ENCODE measurements at regions not wholly inside any gene's neighbourhood (a gene's known extent, or its start where the extent isn't known, plus 50 kb on each side); places are given as distances from the start of the nearest gene placed in this dataset.

- H3K4me3 ChIP-seq (ENCODE audit: low read depth, low read length): no peak overlapping the region
- DNase-seq (ENCODE audit: low read depth): peak; percentile 5
- no peak for TF ChIP-seq CTCF (IDR thresholded peaks at IDR 0.05; ENCODE audit: insufficient read depth, low read length)
Observed at GRCh38 chr3:80244390-80244789, 476.6 kb upstream of the ROBO1 start.

GRCh38 chr3:80241791-80242190 is 474.0 kb upstream of the ROBO1 start:
- no peak overlapping the region for H3K4me3 ChIP-seq (ENCODE audit: low read depth, low read length)
- TF ChIP-seq CTCF (IDR thresholded peaks at IDR 0.05; ENCODE audit: insufficient read depth, low read length): no peak
- no peak for DNase-seq (ENCODE audit: low read depth)

DNA sequence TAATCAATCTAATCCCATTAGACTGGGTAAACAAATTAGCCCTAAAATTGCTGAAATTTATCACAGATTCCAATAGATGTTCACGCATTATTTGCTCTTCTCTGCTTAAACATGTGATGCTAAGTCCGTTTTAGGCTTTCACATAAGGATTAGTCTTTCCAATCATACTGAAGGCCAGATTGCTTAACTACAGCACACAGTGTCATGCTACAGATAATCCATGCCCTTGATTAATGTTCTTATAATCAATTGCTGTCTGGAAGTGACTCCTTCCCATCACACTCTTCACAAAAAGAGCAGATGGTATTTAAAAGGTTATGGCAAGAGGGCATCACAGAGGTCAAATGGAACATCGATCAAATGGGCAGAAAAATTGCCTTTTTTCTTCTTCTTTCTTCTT is 471.5 kb upstream of the ROBO1 start:
- DNase-seq (ENCODE audit: low read depth): no peak
- H3K4me3 ChIP-seq (ENCODE audit: low read depth, low read length): no peak overlapping the region
- no peak for TF ChIP-seq CTCF (IDR thresholded peaks at IDR 0.05; ENCODE audit: insufficient read depth, low read length)

- DNase-seq (ENCODE audit: low read depth): no peak
- TF ChIP-seq CTCF (IDR thresholded peaks at IDR 0.05; ENCODE audit: insufficient read depth, low read length): no peak
- H3K4me3 ChIP-seq (ENCODE audit: low read depth, low read length): no peak overlapping the region
Observed at GRCh38 chr3:80238606-80239005, 470.8 kb upstream of the ROBO1 start.

DNA sequence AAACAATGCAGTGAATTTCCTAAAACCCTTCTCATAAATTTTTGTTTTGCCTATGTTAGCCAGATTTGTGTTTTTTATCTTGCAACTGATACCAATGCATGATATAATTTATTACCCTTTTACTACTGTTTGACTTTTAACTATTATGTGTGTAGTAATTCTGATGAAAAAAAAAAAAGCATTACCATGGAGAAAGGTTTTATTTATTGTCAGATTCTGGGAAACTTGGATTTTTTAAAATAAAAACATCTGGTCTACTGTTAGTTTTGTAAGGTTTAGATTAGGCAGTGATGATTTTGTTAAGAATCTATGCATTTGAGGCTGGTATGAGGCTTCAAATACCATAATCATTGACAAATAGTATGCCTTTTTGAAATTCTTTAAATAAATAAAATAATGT is 470.4 kb upstream of the ROBO1 start:
- no peak overlapping the region for H3K4me3 ChIP-seq (ENCODE audit: low read depth, low read length)
- peak; percentile 13 for DNase-seq (ENCODE audit: low read depth)

GRCh38 chr3:80234706-80235105 is 466.9 kb upstream of the ROBO1 start:
- no peak for TF ChIP-seq CTCF (IDR thresholded peaks at IDR 0.05; ENCODE audit: insufficient read depth, low read length)
- no peak for DNase-seq (ENCODE audit: low read depth)
- H3K4me3 ChIP-seq (ENCODE audit: low read depth, low read length): no peak overlapping the region

More for the DNA sequence above, 470.4 kb upstream of the ROBO1 start:
- TF ChIP-seq CTCF (IDR thresholded peaks at IDR 0.05; ENCODE audit: insufficient read depth, low read length): no peak

GRCh38 chr3:80233576-80233975 is 465.8 kb upstream of the ROBO1 start:
- H3K4me3 ChIP-seq (ENCODE audit: low read depth, low read length): no peak overlapping the region
- peak; percentile 7 for DNase-seq (ENCODE audit: low read depth)
- TF ChIP-seq CTCF (IDR thresholded peaks at IDR 0.05; ENCODE audit: insufficient read depth, low read length): no peak
